Caco-2 (cell line): ENCODE measurements at regions not wholly inside any gene's neighbourhood (a gene's known extent, or its start where the extent isn't known, plus 50 kb on each side); places are given as distances from the start of the nearest gene placed in this dataset.

Experiments
- BruUV-seq: library from RNA; stranded (reverse); fragments of 400-500 nt; replicated peaks from 2 replicates; lab custom pipeline; 2021; lab: Mats Ljungman, UMichigan
- CTCF ChIA-PET: fragments of 300-600 bp; sonication (Branson Sonifier 250); formaldehyde crosslinking; loops from one replicate; lab custom pipeline; 2022; ENCODE audit warnings: antibody characterized with exemption; lab: Charles Lee
- POLR2A ChIA-PET: fragments of 300-600 bp; sonication (Branson Sonifier 250); formaldehyde crosslinking; loops from one replicate; lab custom pipeline; 2022; ENCODE audit warnings: antibody characterized with exemption; lab: Charles Lee
- DNase-seq, 2 experiments: peaks; one replicate each; pipeline versions ENCODE4 v3.0.0 to v3.0.0-alpha.2; 2020 to 2022
- H3K27me3 ChIP-seq: replicated peaks from 2 replicates; pipeline ENCODE4 v1.6.0; 2011; ENCODE audit warnings: low read length; ENCODE audit not compliant: control insufficient read depth, insufficient read depth
- H3K36me3 ChIP-seq: 2 replicates; pipeline ENCODE4 v1.5.1; 2011; ENCODE audit warnings: low read length; ENCODE audit not compliant: control insufficient read depth, insufficient read depth
- H3K4me1 ChIP-seq: fragments of 250-450 bp; sonication (Bioruptor Pico); 2 replicates; pipeline ENCODE4 v1.5.1; 2020; ENCODE audit warnings: mild to moderate bottlenecking
- H3K4me3 ChIP-seq: 2 replicates; pipeline ENCODE4 v1.5.1; 2011; ENCODE audit warnings: low read depth, mild to moderate bottlenecking, control low read depth, low read length
- H3K9me3 ChIP-seq: fragments of 250-450 bp; sonication (Bioruptor Pico); 2 replicates; pipeline ENCODE4 v1.5.1; 2020; ENCODE audit warnings: mild to moderate bottlenecking, moderate library complexity
- H3K27ac Mint-ChIP-seq: one replicate; pipeline ENCODE4 v1.8.0; 2022; ENCODE audit warnings: mixed read lengths; ENCODE audit not compliant: unreplicated experiment
- H3K27me3 Mint-ChIP-seq: one replicate; pipeline ENCODE4 v1.8.0; 2022; ENCODE audit warnings: mixed read lengths; ENCODE audit not compliant: insufficient read depth, unreplicated experiment
- H3K36me3 Mint-ChIP-seq: one replicate; pipeline ENCODE4 v1.8.0; 2022; ENCODE audit warnings: mild to moderate bottlenecking, mixed read lengths; ENCODE audit not compliant: insufficient read depth, unreplicated experiment
- H3K4me1 Mint-ChIP-seq: one replicate; pipeline ENCODE4 v1.8.0; 2022; ENCODE audit warnings: low read depth, mixed read lengths; ENCODE audit not compliant: unreplicated experiment
- H3K4me3 Mint-ChIP-seq: one replicate; pipeline ENCODE4 v1.8.0; 2022; ENCODE audit warnings: mild to moderate bottlenecking, moderate library complexity, mixed read lengths; ENCODE audit not compliant: unreplicated experiment
- H3K9me3 Mint-ChIP-seq: one replicate; pipeline ENCODE4 v1.8.0; 2022; ENCODE audit warnings: mixed read lengths; ENCODE audit not compliant: unreplicated experiment
- intact Hi-C: fragments of 100-400 bp; cut with micrococcal nuclease; formaldehyde crosslinking; loops from one replicate; pipeline ENCODE4 v1.10.0; 2022; ENCODE audit not compliant: unreplicated experiment
- TF ChIP-seq, protein P1 (sequence below), 2 experiments: fragments of 200-600 bp in 1 of 2; IDR thresholded peaks; 1 replicate in 1 of 2; 2 replicates in 1 of 2; pipeline versions ENCODE4 v1.5.1 to v1.8.0; 2011 to 2022; ENCODE audit warnings: antibody characterized with exemption in 1 of 2, control low read depth in 1 of 2, inconsistent platforms in 1 of 2, low read depth in 1 of 2, low read length in 1 of 2, mild to moderate bottlenecking in 1 of 2, moderate library complexity in 1 of 2; ENCODE audit not compliant: insufficient read depth in 1 of 2, severe bottlenecking in 1 of 2, unreplicated experiment in 1 of 2

DNA sequence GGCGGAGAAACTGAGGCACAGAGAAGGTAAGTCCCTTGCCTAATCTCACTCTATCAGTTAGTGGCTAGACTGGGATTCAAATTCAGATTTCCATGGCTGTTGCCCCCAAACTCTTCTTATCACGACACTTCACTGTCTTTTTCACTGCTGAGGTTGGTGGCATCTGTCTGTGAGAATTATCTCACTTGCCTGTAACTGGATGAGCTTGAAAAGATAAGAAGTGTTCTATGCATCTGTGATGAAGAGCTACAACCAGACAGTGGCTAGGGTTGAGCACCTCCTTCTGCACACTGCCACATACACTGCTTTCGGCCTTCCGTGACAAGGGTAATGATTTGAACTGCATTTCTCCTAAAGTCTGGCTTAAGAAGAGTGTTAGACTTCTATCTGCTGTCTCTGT lies 107.9 kb upstream of the TEX13D start:
- Histone ChIP-seq H3K36me3 (no peaks in the 10 kb centered on the region), H3K27me3 (no peaks in the 10 kb centered on the region), H3K4me1 (no peaks in the 10 kb centered on the region), H3K4me3 (no peak overlapping the region), H3K9me3 (no peaks in the 10 kb centered on the region)
- Mint-ChIP-seq H3K27me3 (no peaks in the 10 kb centered on the region), H3K4me1 (peaks cover 17% of the 10 kb centered on the region), H3K36me3 (no peaks in the 10 kb centered on the region), H3K4me3 (no peak overlapping the region), H3K27ac (no peak overlapping the region), H3K9me3 (no peaks in the 10 kb centered on the region)
- BruUV-seq: no TSS peak
- TF ChIP-seq, protein P1, sequence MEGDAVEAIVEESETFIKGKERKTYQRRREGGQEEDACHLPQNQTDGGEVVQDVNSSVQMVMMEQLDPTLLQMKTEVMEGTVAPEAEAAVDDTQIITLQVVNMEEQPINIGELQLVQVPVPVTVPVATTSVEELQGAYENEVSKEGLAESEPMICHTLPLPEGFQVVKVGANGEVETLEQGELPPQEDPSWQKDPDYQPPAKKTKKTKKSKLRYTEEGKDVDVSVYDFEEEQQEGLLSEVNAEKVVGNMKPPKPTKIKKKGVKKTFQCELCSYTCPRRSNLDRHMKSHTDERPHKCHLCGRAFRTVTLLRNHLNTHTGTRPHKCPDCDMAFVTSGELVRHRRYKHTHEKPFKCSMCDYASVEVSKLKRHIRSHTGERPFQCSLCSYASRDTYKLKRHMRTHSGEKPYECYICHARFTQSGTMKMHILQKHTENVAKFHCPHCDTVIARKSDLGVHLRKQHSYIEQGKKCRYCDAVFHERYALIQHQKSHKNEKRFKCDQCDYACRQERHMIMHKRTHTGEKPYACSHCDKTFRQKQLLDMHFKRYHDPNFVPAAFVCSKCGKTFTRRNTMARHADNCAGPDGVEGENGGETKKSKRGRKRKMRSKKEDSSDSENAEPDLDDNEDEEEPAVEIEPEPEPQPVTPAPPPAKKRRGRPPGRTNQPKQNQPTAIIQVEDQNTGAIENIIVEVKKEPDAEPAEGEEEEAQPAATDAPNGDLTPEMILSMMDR (IDR thresholded peaks at IDR 0.05; ENCODE audit: insufficient read depth in 1 of 2, low read depth in 1 of 2, low read length in 1 of 2, severe bottlenecking in 1 of 2, unreplicated experiment in 1 of 2): no peak
- ChIA-PET POLR2A (no interaction called here), CTCF (no interaction called here)
- intact Hi-C loops: no loop called here
- no peak for DNase-seq

DNA sequence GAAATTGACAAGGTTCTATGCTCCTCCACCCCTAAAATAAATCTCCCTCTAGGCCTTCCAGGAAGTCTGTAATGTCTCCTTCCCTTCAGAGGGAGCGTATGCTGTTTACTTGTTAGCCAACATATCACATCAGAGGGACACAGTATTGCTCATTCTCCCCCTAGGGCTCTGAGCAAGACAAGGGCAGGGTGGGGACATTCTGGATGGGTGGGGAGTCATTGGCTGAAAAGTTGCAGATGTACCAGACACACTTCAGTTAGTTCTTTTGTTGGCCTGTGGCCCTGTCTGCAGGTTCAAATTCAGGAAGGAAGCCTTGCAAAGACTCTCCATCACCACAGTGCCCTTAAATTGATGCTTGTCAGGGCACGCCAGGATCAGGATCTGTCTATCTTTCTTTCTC lies 106.3 kb upstream of the TEX13D start:
- CTCF ChIA-PET: no interaction called here
- no peak overlapping the region for H3K4me3 Mint-ChIP-seq

DNA sequence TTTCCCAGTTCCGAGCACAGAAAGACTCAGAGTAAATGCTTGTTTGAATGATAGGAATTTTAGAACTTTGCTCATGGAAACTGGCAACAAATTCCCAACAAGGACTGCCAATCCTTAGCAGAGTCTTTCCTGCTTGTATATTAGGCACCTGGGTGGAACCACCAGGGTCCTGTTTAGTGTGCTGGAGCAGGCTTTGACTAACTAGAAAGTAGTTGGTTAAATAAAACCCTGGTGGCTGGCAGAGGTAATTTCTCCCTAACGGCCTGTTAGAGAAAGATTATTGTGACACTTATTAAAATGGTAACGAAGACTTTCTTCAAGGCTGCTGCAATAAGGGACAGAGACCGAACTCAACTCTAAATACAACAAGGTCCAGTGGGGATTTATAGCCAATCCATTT lies 103.6 kb upstream of the TEX13D start:
- intact Hi-C loops: no loop called here
- no peak overlapping the region for H3K27ac Mint-ChIP-seq
- TF ChIP-seq, protein P1 (IDR thresholded peaks at IDR 0.05; ENCODE audit: insufficient read depth in 1 of 2, low read depth in 1 of 2, low read length in 1 of 2, severe bottlenecking in 1 of 2, unreplicated experiment in 1 of 2): no peak
- no peaks in the 10 kb centered on the region for H3K27me3 Mint-ChIP-seq
- no peaks in the 10 kb centered on the region for H3K9me3 Mint-ChIP-seq
- Histone ChIP-seq H3K4me1 (peaks cover 4% of the 10 kb centered on the region; the same call in 1 of the 2 replicates), H3K36me3 (no peaks in the 10 kb centered on the region), H3K9me3 (no peaks in the 10 kb centered on the region), H3K27me3 (no peaks in the 10 kb centered on the region), H3K4me3 (no peak overlapping the region)
- H3K36me3 Mint-ChIP-seq: no peaks in the 10 kb centered on the region
- peaks cover 6% of the 10 kb centered on the region for H3K4me1 Mint-ChIP-seq
- ChIA-PET CTCF (no interaction called here), POLR2A (no interaction called here)
- no peak overlapping the region for H3K4me3 Mint-ChIP-seq
- BruUV-seq: no TSS peak
- DNase-seq: no peak

More for the DNA sequence above, 106.3 kb upstream of the TEX13D start:
- Histone ChIP-seq H3K27me3 (no peaks in the 10 kb centered on the region), H3K4me3 (no peak overlapping the region), H3K4me1 (no peaks in the 10 kb centered on the region), H3K9me3 (no peaks in the 10 kb centered on the region), H3K36me3 (no peaks in the 10 kb centered on the region)
- H3K9me3 Mint-ChIP-seq: no peaks in the 10 kb centered on the region
- H3K36me3 Mint-ChIP-seq: no peaks in the 10 kb centered on the region
- intact Hi-C loops: no loop called here
- peaks cover 8% of the 10 kb centered on the region for H3K4me1 Mint-ChIP-seq
- no TSS peak for BruUV-seq
- POLR2A ChIA-PET: no interaction called here
- H3K27me3 Mint-ChIP-seq: no peaks in the 10 kb centered on the region
- DNase-seq: no peak
- H3K27ac Mint-ChIP-seq: no peak overlapping the region
- TF ChIP-seq, protein P1 (IDR thresholded peaks at IDR 0.05; ENCODE audit: insufficient read depth in 1 of 2, low read depth in 1 of 2, low read length in 1 of 2, severe bottlenecking in 1 of 2, unreplicated experiment in 1 of 2): no peak
